Adrenal gland (tissue), 5 donors: ENCODE measurements at regions not wholly inside any gene's neighbourhood (a gene's known extent, or its start where the extent isn't known, plus 50 kb on each side); places are given as distances from the start of the nearest gene placed in this dataset.

ENCODE experiments used
- CTCF ChIP-seq, 6 experiments: fragments of 450-650 bp in 4 of 6; fragments of 200-600 bp in 2 of 6; sonication (generic) in 1 of 6; IDR thresholded peaks; 1 replicate in 5 of 6; 2 replicates in 1 of 6; pipeline versions ENCODE4 v1.5.1 to v1.8.0; 2016 to 2021; ENCODE audit warnings: antibody characterized with exemption in 6 of 6, mild to moderate bottlenecking in 2 of 6, moderate library complexity in 1 of 6
- POLR2A ChIP-seq, 2 donors: fragments of 450-650 bp; IDR thresholded peaks; one replicate each; pipeline ENCODE4 v1.6.1; 2017; ENCODE audit warnings: antibody characterized with exemption in 2 of 2, mild to moderate bottlenecking in 2 of 2, moderate library complexity in 1 of 2
- donor health status: DM: no; HTN: no; CAD: no.

GRCh38 chr20:60104993-60105803, 147.0 kb downstream of the CDH26 start:
- no peak for TF ChIP-seq CTCF (IDR thresholded peaks at IDR 0.05)
- TF ChIP-seq POLR2A (IDR thresholded peaks at IDR 0.05) = no peak
